DMS53 treated with DMSO at 0.1 percent for 48 hours (cell line): ENCODE measurements at regions not wholly inside any gene's neighbourhood (a gene's known extent, or its start where the extent isn't known, plus 50 kb on each side); places are given as distances from the start of the nearest gene placed in this dataset.
"Not testable (repeated sequence)": the region's sequence is repeated elsewhere in the genome, so short reads cannot be mapped to it uniquely, and the experiment has no call there.

Experiments used
- DNase-seq: peaks from one replicate; lab custom pipeline; 2025; ENCODE audit not compliant: unreplicated experiment; lab: John Stamatoyannopoulos, UW

- no peak for DNase-seq
These were observed 142.2 kb downstream of the FAM47A start for GRCh38 chrX:33989936-33990335.

DNA sequence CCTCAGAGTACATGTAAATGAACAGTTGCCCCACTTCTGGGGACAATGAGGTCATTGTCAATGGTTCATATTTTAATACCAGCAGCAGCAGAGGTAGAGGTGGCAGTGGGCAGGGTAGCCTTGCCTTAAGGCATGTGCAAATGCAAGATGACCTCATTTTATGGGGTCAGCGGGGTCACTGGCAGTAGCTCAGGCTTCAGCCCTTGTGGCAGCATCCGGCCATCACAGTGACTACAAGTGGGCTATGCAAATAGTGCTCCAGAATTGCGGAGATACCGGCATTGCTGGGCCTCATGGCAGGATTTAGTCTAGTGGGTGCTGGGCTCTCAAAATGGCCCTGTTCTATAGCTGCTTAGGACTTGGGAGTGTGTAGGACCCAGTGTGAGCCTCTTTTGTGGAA lies 144.7 kb downstream of the FAM47A start:
- DNase-seq: no peak

GRCh38 chrX:33974676-33975075 lies 157.4 kb downstream of the FAM47A start:
- no peak for DNase-seq

GRCh38 chrX:33970028-33970967 lies 161.8 kb downstream of the FAM47A start:
- DNase-seq: no peak

GRCh38 chrX:33969105-33969504 lies 163.0 kb downstream of the FAM47A start:
- no peak for DNase-seq

DNA sequence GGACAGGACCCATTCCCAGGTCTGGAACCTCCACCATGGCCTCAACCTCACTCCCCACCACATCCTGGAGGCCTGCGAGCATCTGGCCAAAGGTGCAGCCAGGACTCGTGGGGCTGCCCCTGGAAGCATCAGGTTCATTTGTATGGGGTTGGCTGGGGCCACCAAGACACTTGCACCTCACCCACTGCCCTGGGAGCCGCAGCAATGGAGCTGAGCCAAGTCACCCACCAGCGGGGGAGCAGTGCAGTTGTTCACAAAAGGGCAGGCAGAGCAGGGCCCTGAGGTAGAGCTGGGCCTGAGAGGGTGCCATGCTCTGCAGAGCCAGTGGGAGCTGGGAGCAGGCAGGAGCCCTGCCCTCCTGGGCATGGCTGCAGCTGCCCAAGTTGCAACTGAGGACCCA lies 163.5 kb downstream of the FAM47A start:
- DNase-seq: no peak

DNA sequence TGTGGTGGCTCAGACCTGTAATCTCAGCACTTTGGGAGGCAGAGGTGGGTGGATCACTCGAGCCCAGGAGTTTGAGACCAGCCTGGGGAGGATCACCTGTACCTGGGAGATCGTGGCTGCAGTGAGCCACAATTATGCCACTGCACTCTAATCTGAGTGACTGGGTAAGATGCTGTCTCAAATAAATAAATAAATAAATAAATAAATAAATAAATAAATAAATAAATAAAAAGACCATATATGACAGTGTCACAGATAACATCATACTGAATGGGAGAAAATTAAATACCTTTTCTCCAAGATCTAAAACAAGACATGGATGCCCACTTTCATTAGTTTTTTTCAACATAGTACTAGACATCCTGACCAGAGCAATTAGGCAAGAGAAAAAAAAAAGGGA lies 182.8 kb downstream of the FAM47A start:
- DNase-seq: no peak

DNA sequence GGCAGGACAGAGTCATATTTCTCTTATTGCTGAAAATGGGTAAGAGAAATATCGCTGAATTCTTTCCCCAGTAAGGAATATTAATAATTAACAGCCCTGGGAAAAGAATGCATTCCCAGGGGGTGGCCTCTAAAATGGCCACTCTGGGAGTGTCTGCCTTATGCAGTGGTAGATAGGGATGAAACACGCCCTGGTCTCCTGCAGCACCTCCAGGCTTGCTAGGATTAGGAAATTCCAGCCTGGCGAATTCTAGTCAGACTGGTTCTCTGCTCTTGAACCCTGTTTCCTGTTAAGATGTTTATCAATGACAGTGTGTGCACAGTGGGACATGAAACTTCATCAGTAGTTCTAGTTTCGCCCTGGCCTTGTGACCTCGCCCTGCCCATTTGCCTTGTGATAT lies 205.9 kb downstream of the FAM47A start:
- DNase-seq: not testable (repeated sequence)

DNA sequence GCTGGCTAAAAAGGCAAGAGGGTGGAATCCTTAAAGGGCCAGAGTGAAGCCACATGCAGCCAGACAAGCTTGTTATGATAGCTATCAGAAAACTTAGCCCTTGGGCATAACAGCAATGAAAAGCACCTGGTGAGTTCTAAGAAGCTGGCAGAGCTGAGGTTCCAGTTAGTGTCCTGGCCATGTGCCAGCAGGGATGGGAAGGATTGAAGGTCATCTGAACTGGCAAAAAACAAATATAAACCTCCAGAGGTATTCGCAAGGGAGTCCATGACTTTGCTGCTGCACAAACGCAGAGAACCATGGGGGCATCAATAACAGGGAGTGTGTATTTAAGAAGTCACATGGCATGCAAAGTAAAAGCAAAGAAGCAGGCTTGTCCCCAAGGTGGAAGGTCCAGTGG lies 208.9 kb downstream of the FAM47A start:
- no peak for DNase-seq

DNA sequence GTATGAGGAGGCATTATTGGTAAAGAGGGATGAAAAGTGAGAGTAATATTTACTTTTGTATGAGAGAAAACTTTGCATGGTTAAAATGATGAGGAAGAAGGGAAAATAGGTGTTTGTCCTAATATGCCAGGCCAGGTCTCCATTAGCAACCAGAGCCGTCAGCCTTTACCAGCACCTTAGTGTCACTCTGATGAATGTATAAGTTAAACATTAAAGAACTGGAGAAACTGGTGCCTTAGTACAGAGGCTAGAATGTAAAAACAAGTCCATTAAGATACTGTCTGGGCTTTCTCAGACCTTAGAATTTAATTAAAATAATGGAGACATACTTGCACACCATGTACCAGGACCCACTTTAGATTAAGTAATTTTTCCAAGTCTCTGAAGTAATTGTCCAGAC lies 222.3 kb downstream of the FAM47A start:
- DNase-seq: peak; percentile 7

DNA sequence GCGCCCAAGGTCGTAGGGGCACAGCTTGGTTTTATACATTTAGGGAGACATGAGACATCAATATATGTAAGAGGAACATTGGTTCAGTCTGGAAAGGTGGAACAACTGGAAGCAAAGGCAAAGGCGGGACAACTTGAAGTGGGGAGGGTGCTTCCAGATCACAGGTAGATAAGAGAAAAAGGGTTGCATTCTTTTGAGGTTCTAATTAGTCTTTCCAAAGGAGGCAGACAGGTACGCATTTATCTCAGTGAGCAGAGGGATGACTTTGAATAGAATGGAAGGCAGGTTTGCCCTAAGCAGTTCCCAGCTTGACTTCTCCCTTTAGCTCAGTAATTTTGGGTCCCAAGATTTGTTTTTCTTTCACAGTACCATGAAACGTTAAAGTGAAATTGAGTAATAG lies 223.2 kb downstream of the FAM47A start:
- DNase-seq: no peak

DNA sequence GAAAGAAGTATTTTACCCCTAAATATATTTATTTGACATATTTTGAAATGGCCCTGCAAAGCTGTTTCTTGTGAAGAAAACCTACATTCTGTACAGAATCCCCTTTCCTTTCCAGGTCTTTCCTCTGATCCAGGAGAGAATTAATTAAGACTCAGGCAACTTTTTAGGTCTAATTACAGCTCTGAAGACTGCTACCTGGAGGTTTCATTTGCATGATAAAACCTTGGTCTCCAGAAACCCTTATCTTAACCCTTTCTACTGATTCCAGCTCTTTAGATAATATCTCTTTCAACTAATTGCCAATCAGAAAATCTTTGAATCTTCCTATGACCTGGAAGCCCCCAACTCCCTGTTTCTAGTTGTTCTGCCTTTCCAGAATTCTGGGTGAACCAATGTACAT lies 224.0 kb downstream of the FAM47A start:
- DNase-seq: no peak

DNA sequence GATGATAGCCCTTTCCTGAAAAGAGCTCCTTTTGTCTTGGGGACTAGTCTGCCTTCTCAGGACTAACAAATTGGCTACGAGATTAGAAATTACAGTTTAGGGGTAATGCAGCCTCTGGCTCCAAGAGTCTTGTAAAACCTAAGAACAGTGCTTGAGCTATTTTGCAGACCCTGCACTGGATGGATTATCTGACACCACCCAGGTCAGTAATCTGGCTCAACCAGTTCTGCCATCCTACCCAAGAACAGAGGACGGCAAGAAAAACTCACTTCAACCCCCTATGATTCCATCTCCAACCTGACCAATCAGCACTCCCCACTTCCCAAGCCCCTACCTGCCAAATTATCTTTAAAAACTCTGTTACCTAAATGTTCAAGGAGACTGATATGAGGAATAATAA lies 225.1 kb downstream of the FAM47A start:
- DNase-seq: no peak

- DNase-seq: peak; percentile 35
These were observed 239.4 kb downstream of the FAM47A start for GRCh38 chrX:33892670-33893069.

DNA sequence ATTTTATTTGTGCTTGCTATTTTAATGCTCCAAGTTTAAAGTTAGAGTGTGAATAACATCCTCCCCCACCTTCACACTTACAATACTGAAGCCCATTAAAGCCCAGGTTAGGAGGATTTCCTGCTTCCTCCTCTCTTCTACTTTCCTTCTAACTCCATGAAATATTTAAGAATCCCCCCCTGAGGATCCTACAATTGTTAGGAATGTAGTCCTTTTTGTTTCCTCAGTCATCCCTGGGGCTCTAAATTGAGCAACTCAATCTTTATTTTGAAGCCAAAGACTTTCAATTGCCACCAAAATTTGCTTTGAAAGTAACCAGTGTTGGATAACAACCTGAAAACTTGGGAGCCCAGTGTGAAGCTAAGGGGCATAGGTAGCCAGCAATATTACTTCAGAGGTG lies 276.9 kb downstream of the FAM47A start:
- DNase-seq: no peak

DNA sequence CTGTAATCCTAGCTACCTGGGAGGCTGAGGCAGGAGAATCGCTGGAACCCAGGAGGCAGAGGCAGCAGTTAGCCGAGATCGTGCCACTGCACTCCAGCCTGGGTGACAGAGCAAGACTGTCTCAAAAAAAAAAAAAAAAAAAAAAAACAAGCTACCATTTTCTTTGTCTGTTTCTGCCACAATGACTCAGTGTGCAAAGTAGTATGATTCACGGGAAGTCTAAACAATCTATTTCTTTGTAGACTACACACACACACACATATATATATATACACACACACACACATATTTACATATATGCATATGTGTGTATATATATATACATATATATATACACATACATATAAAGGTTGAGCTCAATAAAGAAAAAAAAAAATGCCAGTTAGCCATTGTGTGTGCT lies 280.0 kb downstream of the FAM47A start:
- not testable (repeated sequence) for DNase-seq

DNA sequence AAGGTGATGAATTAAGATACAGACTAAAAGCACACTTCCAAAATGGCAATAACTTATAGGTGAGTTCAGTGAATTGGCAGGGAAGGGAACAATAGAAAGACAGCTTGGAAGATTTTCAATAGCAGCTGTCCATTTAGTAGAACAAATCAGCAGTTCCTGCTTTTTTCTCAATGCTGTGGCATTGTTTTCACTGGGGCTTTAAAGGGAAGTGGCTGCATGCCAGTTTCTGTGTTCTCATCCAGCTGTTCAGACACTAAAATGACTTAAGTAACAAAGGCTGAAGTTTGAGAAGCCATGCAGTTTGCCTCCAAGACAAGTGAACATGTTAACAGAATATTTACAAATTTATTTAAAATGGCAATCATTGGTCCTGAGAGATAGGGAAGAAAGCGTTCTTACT lies 291.9 kb downstream of the FAM47A start:
- DNase-seq: no peak

DNA sequence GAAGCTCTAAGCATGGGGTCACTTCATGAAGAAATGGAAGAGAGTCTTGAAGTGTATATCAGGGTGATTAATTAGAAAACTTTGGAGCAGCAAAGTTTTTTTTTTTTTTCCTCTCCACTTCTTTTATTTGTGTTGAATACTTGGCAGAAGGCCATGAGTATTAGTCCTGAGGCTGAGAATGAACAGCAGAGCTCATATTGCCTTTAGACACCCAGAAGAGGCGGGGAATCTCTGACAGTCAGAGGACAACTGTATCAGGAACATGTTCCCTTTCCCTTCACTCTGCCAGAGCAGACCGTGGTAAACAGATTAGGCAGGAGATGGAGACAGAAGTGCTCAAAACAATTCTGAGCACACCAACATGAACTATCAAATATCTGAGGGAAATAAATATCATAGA lies 300.9 kb downstream of the FAM47A start:
- no peak for DNase-seq

DNA sequence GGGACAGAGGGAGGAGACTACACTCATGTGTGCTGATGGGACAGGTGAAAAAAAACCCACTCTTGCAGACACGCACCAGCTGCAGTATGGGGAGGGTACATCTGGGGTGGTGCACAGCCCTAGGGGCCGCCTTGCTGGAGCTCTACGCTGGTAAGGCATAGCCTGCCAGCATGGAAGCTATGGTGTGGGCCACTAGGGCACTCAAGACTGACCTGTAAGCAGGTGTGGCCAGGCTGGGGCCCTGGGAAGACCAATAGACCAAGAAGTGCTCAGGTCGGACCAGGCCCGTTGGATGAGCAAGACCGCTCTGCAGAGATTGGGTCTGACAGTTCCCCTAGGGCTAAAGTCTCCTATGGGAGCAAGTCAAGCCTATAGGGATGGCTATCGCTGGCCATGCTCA lies 314.8 kb downstream of the FAM47A start:
- DNase-seq: no peak

DNA sequence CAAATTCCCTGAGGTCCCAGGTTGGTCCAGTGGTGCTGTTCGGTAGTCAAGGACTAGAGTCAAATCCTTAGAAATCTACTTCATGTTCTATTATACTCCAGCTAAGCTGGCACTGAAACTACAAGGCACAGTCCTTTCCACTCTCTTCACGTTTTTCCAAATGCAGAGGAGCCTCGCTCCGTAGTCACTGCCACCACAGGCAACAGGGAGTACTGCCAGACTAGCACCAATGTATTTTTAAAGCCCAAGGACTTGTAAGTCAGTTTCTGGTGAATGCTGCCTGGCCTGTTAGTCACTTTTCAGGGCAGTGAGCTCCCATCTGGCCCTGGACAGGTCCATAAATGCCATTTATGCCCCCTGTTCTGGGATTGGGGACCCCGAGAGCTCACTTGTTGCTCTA lies 323.5 kb downstream of the FAM47A start:
- no peak for DNase-seq

DNA sequence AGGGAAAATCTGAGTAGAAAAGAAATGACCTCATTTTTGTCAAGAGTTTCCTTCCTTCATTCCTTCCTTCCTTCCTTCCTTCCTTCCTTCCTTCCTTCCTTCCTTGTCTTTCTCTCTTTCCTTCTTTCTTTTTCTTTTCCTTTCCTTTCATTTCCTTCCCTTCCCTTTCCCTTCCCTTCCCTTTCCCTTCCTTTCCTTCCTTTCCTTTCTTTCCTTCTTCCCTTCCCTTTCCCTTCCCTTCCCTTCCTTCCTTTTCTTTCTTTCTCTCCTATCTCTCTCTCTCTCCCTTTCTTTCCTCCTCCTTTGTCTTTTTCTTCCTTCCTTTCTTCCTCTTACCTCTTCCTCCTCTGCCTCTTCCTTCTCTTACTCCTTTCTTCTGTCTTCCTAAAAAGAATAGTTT lies 347.6 kb downstream of the FAM47A start:
- DNase-seq: no peak

DNA sequence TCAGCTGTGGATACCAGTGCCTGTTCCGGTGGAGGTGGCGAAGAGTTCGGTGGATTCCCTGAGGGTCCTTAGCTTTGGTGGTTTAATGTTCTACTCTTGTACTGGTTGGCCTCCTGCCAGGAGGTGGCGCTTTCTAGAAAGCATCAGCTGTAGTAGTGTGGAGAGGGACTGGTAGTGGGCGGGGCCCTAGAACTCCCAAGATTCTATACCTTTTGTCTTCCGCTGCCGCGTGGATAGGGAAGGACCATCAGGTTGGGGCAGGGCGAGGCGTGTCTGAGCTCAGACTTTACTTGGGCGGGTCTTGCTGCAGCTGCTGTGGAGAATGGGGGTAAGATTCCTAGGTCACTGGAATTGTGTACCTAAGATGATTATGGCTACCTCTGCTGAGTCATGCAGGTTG lies 390.3 kb downstream of the FAM47A start:
- DNase-seq: no peak

GRCh38 chrX:33735182-33735581 lies 396.9 kb downstream of the FAM47A start:
- no peak for DNase-seq
